Limb (tissue), 2 donors: ENCODE measurements at regions not wholly inside any gene's neighbourhood (a gene's known extent, or its start where the extent isn't known, plus 50 kb on each side); places are given as distances from the start of the nearest gene placed in this dataset.
"Not testable (repeated sequence)": the region's sequence is repeated elsewhere in the genome, so short reads cannot be mapped to it uniquely, and the experiment has no call there.

Source experiments
- DNase-seq, 2 donors: peaks; one replicate each; pipeline ENCODE4 v3.0.0-alpha.2; 2016; ENCODE audit errors: extremely low spot score in 2 of 2

- no peak for DNase-seq
These were observed 108.9 kb downstream of the UNCX start for GRCh38 chr7:1341361-1342089.

GRCh38 chr7:1342090-1342640 is 109.5 kb downstream of the UNCX start:
- DNase-seq: no peak

- DNase-seq: no peak
These were observed 110.9 kb downstream of the UNCX start for GRCh38 chr7:1343551-1343950.

GRCh38 chr7:1344421-1344820 is 111.7 kb downstream of the UNCX start:
- DNase-seq: no peak

- DNase-seq: no peak
These were observed 112.5 kb downstream of the UNCX start for GRCh38 chr7:1344981-1345701.

- no peak for DNase-seq
These were observed 113.2 kb downstream of the MICALL2 start for GRCh38 chr7:1345796-1346755.

GRCh38 chr7:1346851-1347250 is 112.4 kb downstream of the MICALL2 start:
- no peak for DNase-seq

- DNase-seq: no peak
These were observed 111.0 kb downstream of the MICALL2 start for GRCh38 chr7:1348096-1348822.

- DNase-seq: no peak
These were observed 110.4 kb downstream of the MICALL2 start for GRCh38 chr7:1348823-1349335.

GRCh38 chr7:1349351-1349761 is 109.9 kb downstream of the MICALL2 start:
- DNase-seq: no peak

GRCh38 chr7:1351881-1352625 is 107.2 kb downstream of the MICALL2 start:
- no peak for DNase-seq

- DNase-seq: no peak
These were observed 106.5 kb downstream of the MICALL2 start for GRCh38 chr7:1352656-1353271.

GRCh38 chr7:1354661-1355567 is 104.4 kb downstream of the MICALL2 start:
- DNase-seq: peak in 1 of 2 donors; percentile 24

GRCh38 chr7:1355568-1356340 is 103.5 kb downstream of the MICALL2 start:
- peak in 1 of 2 donors; percentile 30 for DNase-seq

- not testable (repeated sequence) for DNase-seq
These were observed 102.4 kb downstream of the MICALL2 start for GRCh38 chr7:1356853-1357252.

GRCh38 chr7:1357260-1357600 is 102.0 kb downstream of the MICALL2 start:
- DNase-seq: not testable (repeated sequence)

- DNase-seq: peak in 1 of 2 donors; percentile 38
These were observed 101.5 kb downstream of the MICALL2 start for GRCh38 chr7:1357601-1358271.
